Muscle layer of duodenum (tissue), 2 donors: ENCODE measurements at regions not wholly inside any gene's neighbourhood (a gene's known extent, or its start where the extent isn't known, plus 50 kb on each side); places are given as distances from the start of the nearest gene placed in this dataset.
"Not testable (repeated sequence)": the region's sequence is repeated elsewhere in the genome, so short reads cannot be mapped to it uniquely, and the experiment has no call there.

Source experiments
- H3K27ac ChIP-seq: one replicate; pipeline ENCODE4 v1.7.0; 2013; ENCODE audit warnings: mild to moderate bottlenecking, low read length
- H3K27me3 ChIP-seq: one replicate; pipeline ENCODE4 v1.7.0; 2013; ENCODE audit warnings: low read depth, mild to moderate bottlenecking, control low read depth, low read length
- H3K36me3 ChIP-seq, 2 donors: one replicate each; pipeline ENCODE4 v1.7.0; 2013; ENCODE audit warnings: low read length in 2 of 2, control low read depth in 1 of 2, mild to moderate bottlenecking in 1 of 2; ENCODE audit not compliant: insufficient read depth in 2 of 2, control insufficient read depth in 1 of 2
- H3K4me1 ChIP-seq, 2 donors: one replicate each; pipeline ENCODE4 v1.7.0; 2013; ENCODE audit warnings: low read length in 2 of 2, mild to moderate bottlenecking in 2 of 2, control low read depth in 1 of 2, moderate library complexity in 1 of 2; ENCODE audit not compliant: insufficient read depth in 2 of 2, control insufficient read depth in 1 of 2
- H3K4me3 ChIP-seq, 2 donors: one replicate each; pipeline ENCODE4 v1.7.0; 2013; ENCODE audit warnings: low read length in 2 of 2, low read depth in 1 of 2, mild to moderate bottlenecking in 1 of 2
- H3K9me3 ChIP-seq, 2 donors: one replicate each; pipeline ENCODE4 v1.7.0; 2013; ENCODE audit warnings: low read length in 2 of 2, control low read depth in 1 of 2, mild to moderate bottlenecking in 1 of 2; ENCODE audit not compliant: control insufficient read depth in 1 of 2
- donor health status: healthy.

DNA sequence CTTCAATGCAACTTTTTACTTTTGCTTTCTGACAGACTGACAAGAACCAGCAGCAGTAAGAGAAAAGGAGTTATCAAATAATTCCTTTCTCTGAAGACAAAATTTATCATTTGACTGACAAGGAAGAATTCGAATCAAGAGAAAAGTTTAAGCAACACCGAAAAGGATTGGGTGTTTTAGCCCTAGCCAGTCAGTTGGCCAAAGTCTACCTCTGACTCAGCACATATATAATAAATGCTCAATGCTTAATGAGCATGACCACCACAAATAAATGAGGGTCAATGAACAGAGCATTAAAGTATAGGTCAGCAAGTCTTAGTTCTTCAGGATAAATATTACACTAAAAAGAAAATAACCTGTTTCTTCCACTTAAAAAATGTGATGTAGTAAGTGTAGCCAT lies 1603.5 kb upstream of the C9orf72 start:
- H3K4me3 ChIP-seq: no peak overlapping the region
- H3K9me3 ChIP-seq: no peaks in the 10 kb centered on the region
- H3K4me1 ChIP-seq: no peaks in the 10 kb centered on the region
- H3K27ac ChIP-seq: no peak overlapping the region
- no peaks in the 10 kb centered on the region for H3K27me3 ChIP-seq
- H3K36me3 ChIP-seq: no peaks in the 10 kb centered on the region

DNA sequence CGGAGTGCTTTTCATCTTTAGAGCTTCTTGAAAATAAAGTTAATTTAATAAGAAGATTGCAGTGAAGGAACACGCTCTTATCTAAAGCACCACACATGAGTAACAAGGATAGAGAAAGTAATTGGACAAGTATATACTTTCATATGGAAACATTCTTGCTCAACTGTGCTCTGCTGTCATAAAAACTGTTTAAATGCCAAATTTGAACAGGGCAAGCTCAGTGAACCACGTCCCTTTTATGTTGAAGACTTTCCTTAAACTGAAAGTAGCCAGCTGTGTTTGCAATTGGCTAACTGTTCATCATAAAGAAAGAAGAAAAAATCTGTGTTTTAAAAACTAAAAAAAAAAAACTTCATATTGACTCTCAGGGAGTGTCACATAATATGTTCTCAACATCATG lies 1610.7 kb upstream of the C9orf72 start:
- Histone ChIP-seq H3K27me3 (no peaks in the 10 kb centered on the region), H3K36me3 (no peaks in the 10 kb centered on the region), H3K4me1 (no peaks in the 10 kb centered on the region), H3K9me3 (no peaks in the 10 kb centered on the region), H3K4me3 (no peak overlapping the region), H3K27ac (no peak overlapping the region)

DNA sequence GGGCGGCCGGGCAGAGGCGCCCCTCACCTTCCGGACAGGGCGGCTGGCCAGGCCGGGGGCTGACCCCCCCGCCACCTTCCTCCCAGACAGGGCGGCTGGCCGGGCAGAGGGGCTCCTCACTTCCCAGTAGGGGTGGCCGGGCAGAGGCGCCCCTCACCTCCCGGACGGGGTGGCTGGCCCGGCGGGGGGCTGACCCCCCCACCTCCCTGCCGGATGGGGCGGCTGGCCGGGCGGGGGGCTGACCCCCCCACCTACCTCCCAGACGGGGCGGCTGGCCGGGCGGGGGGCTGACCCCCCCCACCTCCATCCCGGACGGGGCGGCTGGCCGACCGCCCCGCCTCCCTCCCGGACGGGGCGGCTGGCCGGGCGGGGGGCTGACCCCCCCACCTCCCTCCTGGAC lies 1615.5 kb upstream of the C9orf72 start:
- H3K9me3 ChIP-seq, H3K36me3 ChIP-seq, H3K4me1 ChIP-seq, H3K4me3 ChIP-seq, H3K27me3 ChIP-seq, H3K27ac ChIP-seq: not testable (repeated sequence)

DNA sequence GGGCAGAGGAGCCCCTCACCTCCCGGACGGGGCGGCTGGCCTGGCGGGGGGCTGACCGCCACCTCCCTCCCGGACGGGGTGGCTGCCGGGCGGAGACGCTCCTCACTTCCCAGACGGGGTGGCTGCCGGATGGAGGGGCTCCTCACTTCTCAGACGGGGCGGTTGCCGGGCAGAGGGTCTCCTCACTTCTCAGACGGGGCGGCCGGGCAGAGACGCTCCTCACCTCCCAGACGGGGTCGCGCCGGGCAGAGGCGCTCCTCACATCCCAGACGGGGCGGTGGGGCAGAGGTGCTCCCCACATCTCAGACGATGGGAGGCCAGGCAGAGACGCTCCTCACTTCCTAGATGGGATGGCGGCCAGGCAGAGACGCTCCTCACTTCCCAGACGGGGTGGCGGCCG lies 1615.9 kb upstream of the C9orf72 start:
- not testable (repeated sequence) for H3K36me3 ChIP-seq, H3K9me3 ChIP-seq, H3K27me3 ChIP-seq, H3K27ac ChIP-seq, H3K4me3 ChIP-seq, H3K4me1 ChIP-seq

DNA sequence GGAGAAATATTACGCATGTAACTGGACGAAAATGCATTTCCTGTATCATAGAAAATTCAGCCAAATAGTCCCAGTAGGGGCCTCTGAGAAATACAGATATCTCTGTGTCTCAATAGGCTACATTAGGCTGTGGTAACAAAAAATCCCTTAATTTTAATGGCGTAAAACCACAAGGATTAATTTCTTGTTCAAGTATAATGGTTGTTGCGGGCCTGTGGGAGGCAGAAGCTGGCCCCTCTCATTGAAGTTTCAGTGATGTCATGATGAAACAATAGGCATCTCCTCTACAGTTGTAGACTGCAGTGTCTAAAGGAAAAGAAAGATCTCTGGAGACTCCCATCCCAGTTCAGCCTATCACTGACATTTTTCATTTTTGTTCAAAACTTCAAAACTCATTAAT lies 1625.6 kb upstream of the C9orf72 start:
- H3K9me3 ChIP-seq: no peaks in the 10 kb centered on the region
- H3K4me3 ChIP-seq: no peak overlapping the region
- H3K36me3 ChIP-seq: no peaks in the 10 kb centered on the region
- no peaks in the 10 kb centered on the region for H3K4me1 ChIP-seq
- no peak overlapping the region for H3K27ac ChIP-seq
- H3K27me3 ChIP-seq: no peaks in the 10 kb centered on the region

DNA sequence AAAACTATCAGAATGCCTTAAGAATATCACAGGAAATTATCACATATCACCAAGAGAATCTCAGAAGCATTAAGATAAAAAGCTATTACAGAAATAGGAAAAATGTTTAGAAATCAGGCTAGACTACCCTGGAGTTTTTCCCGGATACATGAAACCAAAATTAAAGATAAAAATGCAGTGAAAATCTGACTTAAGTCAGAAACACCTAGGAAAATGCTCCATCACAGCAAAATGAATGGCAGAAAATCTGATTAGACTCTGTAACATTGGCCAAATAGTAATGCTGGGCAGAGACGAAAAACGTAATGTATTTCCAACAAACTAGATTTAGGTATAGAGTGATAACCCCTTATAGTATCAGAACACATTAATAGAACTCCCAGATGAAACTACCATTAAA lies 1626.7 kb upstream of the C9orf72 start:
- H3K36me3 ChIP-seq: no peaks in the 10 kb centered on the region
- no peaks in the 10 kb centered on the region for H3K27me3 ChIP-seq
- no peak overlapping the region for H3K27ac ChIP-seq
- no peaks in the 10 kb centered on the region for H3K4me1 ChIP-seq
- H3K4me3 ChIP-seq: no peak overlapping the region
- H3K9me3 ChIP-seq: no peaks in the 10 kb centered on the region

DNA sequence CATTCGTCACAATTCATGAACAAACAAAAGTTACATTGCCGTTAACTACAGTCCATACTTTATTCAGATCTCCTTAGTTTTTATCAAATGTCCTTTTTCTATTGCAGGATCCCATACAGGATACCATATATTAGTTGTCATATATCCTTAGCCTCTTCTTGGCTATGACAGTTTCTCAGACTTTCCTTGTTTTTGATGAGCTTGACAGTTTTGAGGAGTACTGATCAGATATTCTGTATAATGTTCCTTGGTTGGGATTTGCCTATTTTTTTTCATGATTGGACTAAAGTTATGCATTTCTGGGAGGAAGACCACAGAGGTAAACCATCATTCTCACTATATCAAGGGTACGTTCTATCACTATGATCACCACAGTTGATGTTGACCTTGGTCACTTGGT lies 1627.4 kb upstream of the C9orf72 start:
- Histone ChIP-seq H3K4me3 (no peak overlapping the region), H3K36me3 (no peaks in the 10 kb centered on the region), H3K27me3 (no peaks in the 10 kb centered on the region), H3K4me1 (no peaks in the 10 kb centered on the region), H3K9me3 (no peaks in the 10 kb centered on the region), H3K27ac (no peak overlapping the region)

DNA sequence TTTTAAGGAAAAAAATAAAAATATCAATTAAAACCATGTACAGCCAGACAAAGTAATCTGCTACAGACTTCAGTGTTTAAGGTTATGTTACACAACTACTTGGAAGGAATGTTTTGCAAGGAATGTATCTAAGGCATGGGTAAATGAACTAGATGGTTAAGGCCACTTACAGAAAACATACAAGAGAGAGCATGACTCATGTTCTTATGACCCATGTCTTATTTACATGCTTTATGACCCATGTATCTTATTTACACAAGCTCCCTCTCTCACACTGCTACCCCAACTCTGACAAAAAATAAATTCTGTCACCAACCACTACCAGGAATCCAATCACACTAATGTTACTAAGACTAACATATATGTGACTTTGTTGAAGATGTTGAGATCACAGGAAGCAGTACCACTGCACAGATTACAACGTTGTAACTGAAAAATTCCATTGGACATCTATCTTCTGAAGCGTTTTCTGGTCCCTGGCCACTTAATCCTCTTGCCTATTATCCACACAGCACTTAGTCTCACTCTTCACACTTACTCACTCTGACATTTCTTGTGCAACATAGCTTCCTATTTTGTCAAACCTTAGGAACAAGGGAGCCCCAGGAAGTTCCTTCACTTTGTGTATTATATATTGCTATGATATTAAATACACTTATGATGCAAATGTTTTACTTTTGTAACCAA lies 1630.1 kb upstream of the C9orf72 start:
- Histone ChIP-seq H3K36me3 (no peaks in the 10 kb centered on the region), H3K9me3 (no peaks in the 10 kb centered on the region), H3K27me3 (no peaks in the 10 kb centered on the region), H3K4me1 (no peaks in the 10 kb centered on the region), H3K27ac (no peak overlapping the region), H3K4me3 (no peak overlapping the region)

DNA sequence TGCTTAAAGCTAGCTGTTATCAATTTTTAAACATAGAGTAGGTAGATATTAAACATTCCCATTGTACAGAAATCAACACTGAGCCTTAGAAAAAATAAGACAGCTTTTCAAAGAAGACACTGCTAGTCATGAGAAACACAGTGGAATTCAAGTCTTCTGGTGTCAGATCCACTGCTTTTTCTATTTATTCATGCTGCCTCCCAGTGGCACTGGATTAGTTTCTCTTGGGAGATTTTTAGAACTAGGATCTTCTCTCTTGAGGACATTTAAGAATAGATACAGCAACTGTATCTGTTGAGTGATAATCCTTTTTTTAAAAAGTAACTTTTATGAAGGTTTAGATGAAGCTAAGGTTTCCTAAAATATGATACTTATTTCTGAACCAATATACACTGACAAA lies 1635.4 kb upstream of the C9orf72 start:
- Histone ChIP-seq H3K27me3 (peaks cover 18% of the 10 kb centered on the region), H3K36me3 (no peaks in the 10 kb centered on the region), H3K4me1 (peaks cover 0 to 16% of the 10 kb centered on the region in 2 donors), H3K27ac (no peak overlapping the region), H3K4me3 (no peak overlapping the region), H3K9me3 (no peaks in the 10 kb centered on the region)

DNA sequence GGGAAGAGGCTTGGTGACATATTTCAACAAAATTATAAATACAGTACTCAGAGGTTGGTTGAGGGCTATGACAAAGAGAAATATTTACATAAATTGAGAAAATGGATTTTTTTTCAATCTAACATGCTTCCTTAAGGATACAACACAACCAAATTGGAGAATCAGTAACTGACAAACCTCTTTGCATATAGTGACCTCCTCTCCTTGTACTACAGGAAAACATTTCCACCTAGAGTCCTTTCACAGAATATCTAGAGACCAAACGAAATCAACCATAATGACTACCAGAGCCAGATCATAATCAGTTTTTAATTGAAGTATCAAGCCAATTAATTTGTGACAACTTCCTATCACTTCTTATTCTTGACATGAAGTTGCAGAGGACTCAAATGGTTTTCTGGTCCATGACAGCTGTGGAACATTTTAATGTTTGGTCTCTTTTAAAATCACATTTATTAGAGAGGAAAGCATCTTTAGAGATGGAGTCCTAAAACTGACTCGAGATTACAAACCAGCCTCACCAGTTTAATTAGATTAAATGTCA lies 1636.5 kb upstream of the C9orf72 start:
- no peak overlapping the region for H3K27ac ChIP-seq
- H3K4me3 ChIP-seq: no peak overlapping the region
- peaks cover 0 to 27% of the 10 kb centered on the region in 2 donors for H3K4me1 ChIP-seq
- peaks cover 30% of the 10 kb centered on the region for H3K27me3 ChIP-seq
- no peaks in the 10 kb centered on the region for H3K36me3 ChIP-seq
- no peaks in the 10 kb centered on the region for H3K9me3 ChIP-seq

DNA sequence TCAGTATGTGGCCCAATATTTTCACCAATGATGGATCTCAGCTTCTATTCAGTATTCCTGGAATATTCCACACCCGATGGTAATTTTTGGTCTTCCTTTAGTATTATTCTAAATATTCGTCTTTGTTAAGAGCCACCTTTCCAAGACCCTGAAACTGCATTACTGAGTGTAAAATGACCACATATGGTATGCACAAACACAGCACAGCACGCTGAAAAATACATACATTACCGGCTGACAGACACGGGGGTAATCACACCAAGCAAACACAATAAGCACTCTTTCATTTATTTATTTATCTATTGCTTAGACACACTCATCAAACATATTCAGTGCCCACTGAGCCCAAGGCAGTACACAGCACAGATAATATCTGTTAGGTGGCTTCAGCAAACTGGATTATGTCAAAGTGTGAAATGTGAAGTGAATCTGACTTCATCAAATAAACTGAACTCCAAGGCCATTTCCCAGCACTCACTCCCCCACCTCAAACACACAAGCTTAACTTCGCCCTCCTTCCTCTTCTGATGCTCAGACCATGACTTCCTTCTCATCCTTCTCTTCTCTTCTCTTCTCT lies 1637.8 kb upstream of the C9orf72 start:
- H3K27me3 ChIP-seq: peaks cover 32% of the 10 kb centered on the region
- H3K9me3 ChIP-seq: no peaks in the 10 kb centered on the region
- no peak overlapping the region for H3K4me3 ChIP-seq
- peaks cover 0 to 29% of the 10 kb centered on the region in 2 donors for H3K4me1 ChIP-seq
- H3K36me3 ChIP-seq: no peaks in the 10 kb centered on the region
- no peak overlapping the region for H3K27ac ChIP-seq
